BLaER1 (cell line): ENCODE measurements at regions not wholly inside any gene's neighbourhood (a gene's known extent, or its start where the extent isn't known, plus 50 kb on each side); places are given as distances from the start of the nearest gene placed in this dataset.

Experiments used
- H3K27ac ChIP-seq: shearing (Covaris generic); formaldehyde crosslinking; 2 replicates; pipeline ENCODE4 v1.8.1; 2022
- H3K27me3 ChIP-seq: shearing (Covaris generic); formaldehyde crosslinking; 2 replicates; pipeline ENCODE4 v1.8.1; 2022
- H3K36me3 ChIP-seq: shearing (Covaris generic); formaldehyde crosslinking; 2 replicates; pipeline ENCODE4 v1.8.1; 2022
- H3K4me1 ChIP-seq: shearing (Covaris generic); formaldehyde crosslinking; 2 replicates; pipeline ENCODE4 v1.8.1; 2022
- H3K4me2 ChIP-seq: shearing (Covaris generic); formaldehyde crosslinking; 2 replicates; pipeline ENCODE4 v1.8.1; 2022
- H3K4me3 ChIP-seq: shearing (Covaris generic); formaldehyde crosslinking; 2 replicates; pipeline ENCODE4 v1.8.1; 2022
- H3K9ac ChIP-seq: shearing (Covaris generic); formaldehyde crosslinking; 2 replicates; pipeline ENCODE4 v1.8.1; 2022
- H3K9me3 ChIP-seq: shearing (Covaris generic); formaldehyde crosslinking; 2 replicates; pipeline ENCODE4 v1.8.1; 2022
- H4K20me1 ChIP-seq: shearing (Covaris generic); formaldehyde crosslinking; 2 replicates; pipeline ENCODE4 v1.8.1; 2022
- Cebpa-rat ChIP-seq: shearing (Covaris generic); IDR thresholded peaks from 2 replicates; pipeline ENCODE4 v1.8.1; 2022

GRCh38 chr9:99565203-99565602 is 256.5 kb upstream of the NR4A3 start:
- Histone ChIP-seq H3K36me3 (no peaks in the 10 kb centered on the region), H3K9ac (no peak overlapping the region), H4K20me1 (no peaks in the 10 kb centered on the region), H3K27me3 (no peaks in the 10 kb centered on the region), H3K4me1 (no peaks in the 10 kb centered on the region), H3K4me3 (no peak overlapping the region), H3K9me3 (no peaks in the 10 kb centered on the region), H3K27ac (no peak overlapping the region), H3K4me2 (no peak overlapping the region)
- TF ChIP-seq Cebpa-rat = no peak

GRCh38 chr9:99567436-99567835 is 254.2 kb upstream of the NR4A3 start:
- TF ChIP-seq Cebpa-rat = no peak
- no peak overlapping the region for H3K27ac ChIP-seq
- no peaks in the 10 kb centered on the region for H4K20me1 ChIP-seq
- H3K9me3 ChIP-seq = no peaks in the 10 kb centered on the region
- H3K4me3 ChIP-seq = no peak overlapping the region
- H3K36me3 ChIP-seq = no peaks in the 10 kb centered on the region
- no peaks in the 10 kb centered on the region for H3K27me3 ChIP-seq
- no peak overlapping the region for H3K9ac ChIP-seq
- no peaks in the 10 kb centered on the region for H3K4me1 ChIP-seq
- H3K4me2 ChIP-seq = no peak overlapping the region

GRCh38 chr9:99569840-99570239 is 251.8 kb upstream of the NR4A3 start:
- TF ChIP-seq Cebpa-rat = no peak
- no peaks in the 10 kb centered on the region for H3K27me3 ChIP-seq
- H3K9ac ChIP-seq = no peak overlapping the region

DNA sequence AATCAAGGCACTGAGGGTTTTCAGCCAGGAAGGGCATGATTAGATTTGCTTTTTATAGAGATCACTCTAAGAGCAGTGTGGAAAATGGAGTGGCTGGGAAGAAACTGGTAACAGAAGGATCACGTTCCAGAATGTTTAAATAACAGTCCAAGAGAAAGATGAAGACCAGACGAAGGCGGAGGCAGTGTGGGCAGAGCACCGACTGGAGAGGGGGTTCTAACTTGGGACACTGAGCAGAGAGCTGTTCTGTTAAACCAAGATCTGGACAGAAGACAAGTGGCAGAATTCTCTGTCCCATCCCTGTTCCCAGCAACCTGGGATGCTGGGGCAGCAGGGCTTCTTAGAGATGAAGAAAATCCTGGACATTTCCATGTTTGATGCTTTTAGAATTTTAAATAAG is 249.1 kb upstream of the NR4A3 start:
- H3K4me2 ChIP-seq = no peak overlapping the region
- H3K4me3 ChIP-seq = no peak overlapping the region
- no peaks in the 10 kb centered on the region for H3K27me3 ChIP-seq
- no peaks in the 10 kb centered on the region for H3K36me3 ChIP-seq
- no peaks in the 10 kb centered on the region for H4K20me1 ChIP-seq
- TF ChIP-seq Cebpa-rat = no peak
- H3K9ac ChIP-seq = no peak overlapping the region
- H3K9me3 ChIP-seq = no peaks in the 10 kb centered on the region
- H3K4me1 ChIP-seq = no peaks in the 10 kb centered on the region
- H3K27ac ChIP-seq = no peak overlapping the region

More at GRCh38 chr9:99569840-99570239, 251.8 kb upstream of the NR4A3 start:
- H3K4me1 ChIP-seq = no peaks in the 10 kb centered on the region
- H3K27ac ChIP-seq = no peak overlapping the region
- no peaks in the 10 kb centered on the region for H4K20me1 ChIP-seq
- no peaks in the 10 kb centered on the region for H3K9me3 ChIP-seq
- H3K36me3 ChIP-seq = no peaks in the 10 kb centered on the region
- H3K4me2 ChIP-seq = no peak overlapping the region
- no peak overlapping the region for H3K4me3 ChIP-seq

- Histone ChIP-seq H3K9ac (no peak overlapping the region), H3K4me2 (no peak overlapping the region)
- no peak for TF ChIP-seq Cebpa-rat
Measured at GRCh38 chr9:99573085-99573484, 248.6 kb upstream of the NR4A3 start.

DNA sequence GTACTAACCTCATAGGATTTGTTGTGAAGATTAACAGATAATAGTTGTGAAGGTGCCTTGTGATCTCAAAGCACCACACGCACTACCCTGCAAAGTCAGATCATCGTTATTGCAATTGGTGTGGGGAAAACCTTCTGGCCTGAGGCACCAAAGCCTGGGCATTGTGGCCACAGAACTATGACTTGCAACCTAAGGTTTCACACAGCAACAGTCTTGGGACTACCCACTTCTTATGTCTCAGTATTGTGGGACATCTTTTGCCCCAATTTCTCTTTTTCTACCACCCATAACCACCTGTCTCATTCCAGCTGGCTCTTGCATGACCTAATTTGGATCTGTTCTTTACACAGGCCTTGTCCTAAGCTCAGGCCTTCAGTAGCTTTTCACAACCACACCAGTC is 247.8 kb upstream of the NR4A3 start:
- Histone ChIP-seq H4K20me1 (no peaks in the 10 kb centered on the region), H3K4me3 (no peak overlapping the region), H3K4me2 (no peak overlapping the region), H3K36me3 (no peaks in the 10 kb centered on the region), H3K27ac (no peak overlapping the region), H3K27me3 (no peaks in the 10 kb centered on the region), H3K9me3 (no peaks in the 10 kb centered on the region), H3K9ac (no peak overlapping the region), H3K4me1 (no peaks in the 10 kb centered on the region)
- TF ChIP-seq Cebpa-rat = no peak

More at GRCh38 chr9:99573085-99573484, 248.6 kb upstream of the NR4A3 start:
- Histone ChIP-seq H3K4me1 (no peaks in the 10 kb centered on the region), H3K4me3 (no peak overlapping the region), H3K36me3 (no peaks in the 10 kb centered on the region), H3K27ac (no peak overlapping the region), H3K9me3 (no peaks in the 10 kb centered on the region), H3K27me3 (no peaks in the 10 kb centered on the region), H4K20me1 (no peaks in the 10 kb centered on the region)

DNA sequence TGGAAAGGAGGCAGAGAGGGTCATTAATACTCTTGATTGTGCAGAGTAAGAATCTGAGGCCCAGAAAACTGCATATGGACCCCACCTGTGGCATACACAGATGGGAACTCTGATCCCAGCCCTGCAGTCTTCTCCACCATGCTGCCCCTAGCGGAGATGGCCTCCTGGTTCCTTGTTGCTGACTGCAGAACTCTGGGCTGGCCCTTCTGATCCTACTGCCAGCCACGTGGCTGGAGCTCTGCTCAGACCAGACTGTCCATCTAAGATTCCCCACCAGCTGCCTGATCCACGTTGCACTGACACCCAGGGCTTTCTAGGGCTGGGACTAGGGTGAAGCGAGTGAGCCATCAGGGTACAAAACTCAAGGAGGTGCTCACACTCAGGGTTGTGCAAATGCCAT is 245.7 kb upstream of the NR4A3 start:
- Histone ChIP-seq H3K9me3 (no peaks in the 10 kb centered on the region), H3K9ac (no peak overlapping the region), H3K27me3 (no peaks in the 10 kb centered on the region), H3K4me2 (no peak overlapping the region), H3K4me1 (0 out of 2 replicates have a peak, but pooled peaks cover 5% of the 10 kb centered on the region), H3K27ac (no peak overlapping the region), H3K36me3 (no peaks in the 10 kb centered on the region), H4K20me1 (no peaks in the 10 kb centered on the region), H3K4me3 (no peak overlapping the region)
- TF ChIP-seq Cebpa-rat = no peak

GRCh38 chr9:99576876-99577275 is 244.8 kb upstream of the NR4A3 start:
- no peaks in the 10 kb centered on the region for H3K27me3 ChIP-seq
- H3K9ac ChIP-seq = no peak overlapping the region
- no peak overlapping the region for H3K4me3 ChIP-seq
- H3K9me3 ChIP-seq = no peaks in the 10 kb centered on the region
- no peak for TF ChIP-seq Cebpa-rat
- H3K36me3 ChIP-seq = no peaks in the 10 kb centered on the region
- peaks cover 6% of the 10 kb centered on the region for H3K4me1 ChIP-seq
- no peak overlapping the region for H3K27ac ChIP-seq
- no peaks in the 10 kb centered on the region for H4K20me1 ChIP-seq
- no peak overlapping the region for H3K4me2 ChIP-seq

DNA sequence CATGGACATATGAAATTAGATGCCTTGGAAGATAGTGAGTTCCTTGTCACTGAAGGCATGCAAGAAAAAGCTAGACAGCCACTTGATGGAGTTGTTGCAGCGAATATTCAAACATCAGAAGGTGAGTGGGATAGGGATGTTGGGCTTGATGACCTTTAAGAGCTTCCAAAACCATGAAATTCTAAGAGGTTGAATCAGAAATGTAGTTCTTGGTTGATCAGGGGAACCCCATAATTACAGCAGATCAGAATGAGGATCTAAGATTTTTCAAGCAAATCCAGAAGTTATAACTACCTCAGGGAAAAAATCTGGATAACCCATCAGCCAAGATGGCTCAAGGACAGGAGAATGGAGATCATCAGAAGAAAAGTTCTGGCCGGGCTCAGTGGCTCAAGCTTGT is 244.3 kb upstream of the NR4A3 start:
- no peak overlapping the region for H3K4me2 ChIP-seq
- no peak overlapping the region for H3K27ac ChIP-seq
- H3K36me3 ChIP-seq = no peaks in the 10 kb centered on the region
- no peak for TF ChIP-seq Cebpa-rat
- no peaks in the 10 kb centered on the region for H4K20me1 ChIP-seq
- H3K27me3 ChIP-seq = no peaks in the 10 kb centered on the region
- no peak overlapping the region for H3K9ac ChIP-seq
- peaks cover 10% of the 10 kb centered on the region for H3K4me1 ChIP-seq
- H3K4me3 ChIP-seq = no peak overlapping the region
- H3K9me3 ChIP-seq = no peaks in the 10 kb centered on the region

GRCh38 chr9:99578666-99579065 is 243.0 kb upstream of the NR4A3 start:
- H3K27me3 ChIP-seq = no peaks in the 10 kb centered on the region
- H3K36me3 ChIP-seq = no peaks in the 10 kb centered on the region
- no peak overlapping the region for H3K4me2 ChIP-seq
- no peaks in the 10 kb centered on the region for H4K20me1 ChIP-seq
- no peak for TF ChIP-seq Cebpa-rat
- H3K4me1 ChIP-seq = peaks cover 20% of the 10 kb centered on the region
- H3K4me3 ChIP-seq = no peak overlapping the region
- H3K9me3 ChIP-seq = no peaks in the 10 kb centered on the region
- no peak overlapping the region for H3K27ac ChIP-seq
- H3K9ac ChIP-seq = no peak overlapping the region

- Histone ChIP-seq H3K27ac (no peak overlapping the region), H3K9me3 (peaks cover 8% of the 10 kb centered on the region; the same call in 1 of the 2 replicates), H3K4me1 (peaks cover 20% of the 10 kb centered on the region), H3K27me3 (no peaks in the 10 kb centered on the region), H4K20me1 (no peaks in the 10 kb centered on the region), H3K9ac (no peak overlapping the region), H3K4me2 (no peak overlapping the region), H3K36me3 (no peaks in the 10 kb centered on the region), H3K4me3 (no peak overlapping the region)
- TF ChIP-seq Cebpa-rat = no peak
Measured at GRCh38 chr9:99579964-99580363, 241.7 kb upstream of the NR4A3 start.
